ENCODE measurements at regions not wholly inside any gene's neighbourhood (a gene's known extent, or its start where the extent isn't known, plus 50 kb on each side); places are given as distances from the start of the nearest gene placed in this dataset.

- Mint-ChIP-seq H3K9me3 (ENCODE audit: unreplicated experiment) (no peaks in the 10 kb centered on the region), H3K27me3 (ENCODE audit: unreplicated experiment) (no peaks in the 10 kb centered on the region), H3K4me1 (ENCODE audit: unreplicated experiment) (no peaks in the 10 kb centered on the region), H3K27ac (ENCODE audit: unreplicated experiment) (no peak overlapping the region), H3K4me3 (ENCODE audit: unreplicated experiment) (no peak overlapping the region), H3K36me3 (ENCODE audit: low read depth, unreplicated experiment) (no peaks in the 10 kb centered on the region)
- DNase-seq (ENCODE audit: low spot score), result no peak
- no peak for TF ChIP-seq CTCF (IDR thresholded peaks at IDR 0.05; ENCODE audit: unreplicated experiment)
Measured at GRCh38 chr3:22245811-22246583, 495.0 kb upstream of the ZNF385D start.

GRCh38 chr3:22249658-22250057, 498.6 kb upstream of the ZNF385D start:
- Mint-ChIP-seq H3K4me1 (ENCODE audit: unreplicated experiment) (no peaks in the 10 kb centered on the region), H3K9me3 (ENCODE audit: unreplicated experiment) (no peaks in the 10 kb centered on the region), H3K4me3 (ENCODE audit: unreplicated experiment) (no peak overlapping the region), H3K27ac (ENCODE audit: unreplicated experiment) (no peak overlapping the region), H3K36me3 (ENCODE audit: low read depth, unreplicated experiment) (no peaks in the 10 kb centered on the region), H3K27me3 (ENCODE audit: unreplicated experiment) (no peaks in the 10 kb centered on the region)
- no peak for DNase-seq (ENCODE audit: low spot score)
- no peak for TF ChIP-seq CTCF (IDR thresholded peaks at IDR 0.05; ENCODE audit: unreplicated experiment)

GRCh38 chr3:22257252-22257651, 506.2 kb upstream of the ZNF385D start:
- TF ChIP-seq CTCF (IDR thresholded peaks at IDR 0.05; ENCODE audit: unreplicated experiment), result no peak
- H3K27me3 Mint-ChIP-seq (ENCODE audit: unreplicated experiment), result no peaks in the 10 kb centered on the region
- H3K4me1 Mint-ChIP-seq (ENCODE audit: unreplicated experiment), result no peaks in the 10 kb centered on the region
- no peak overlapping the region for H3K27ac Mint-ChIP-seq (ENCODE audit: unreplicated experiment)
- no peaks in the 10 kb centered on the region for H3K36me3 Mint-ChIP-seq (ENCODE audit: low read depth, unreplicated experiment)
- no peak for DNase-seq (ENCODE audit: low spot score)
- no peak overlapping the region for H3K4me3 Mint-ChIP-seq (ENCODE audit: unreplicated experiment)
- H3K9me3 Mint-ChIP-seq (ENCODE audit: unreplicated experiment), result no peaks in the 10 kb centered on the region

- no peak for TF ChIP-seq CTCF (IDR thresholded peaks at IDR 0.05; ENCODE audit: unreplicated experiment)
- Mint-ChIP-seq H3K9me3 (ENCODE audit: unreplicated experiment) (no peaks in the 10 kb centered on the region), H3K4me1 (ENCODE audit: unreplicated experiment) (no peaks in the 10 kb centered on the region), H3K4me3 (ENCODE audit: unreplicated experiment) (no peak overlapping the region), H3K27me3 (ENCODE audit: unreplicated experiment) (no peaks in the 10 kb centered on the region), H3K27ac (ENCODE audit: unreplicated experiment) (no peak overlapping the region), H3K36me3 (ENCODE audit: low read depth, unreplicated experiment) (no peaks in the 10 kb centered on the region)
- DNase-seq (ENCODE audit: low spot score), result no peak
Measured at GRCh38 chr3:22262386-22262785, 511.4 kb upstream of the ZNF385D start.

- TF ChIP-seq CTCF (IDR thresholded peaks at IDR 0.05; ENCODE audit: unreplicated experiment), result no peak
- H3K27me3 Mint-ChIP-seq (ENCODE audit: unreplicated experiment), result no peaks in the 10 kb centered on the region
- DNase-seq (ENCODE audit: low spot score), result no peak
- H3K4me1 Mint-ChIP-seq (ENCODE audit: unreplicated experiment), result no peaks in the 10 kb centered on the region
- no peaks in the 10 kb centered on the region for H3K9me3 Mint-ChIP-seq (ENCODE audit: unreplicated experiment)
- no peak overlapping the region for H3K4me3 Mint-ChIP-seq (ENCODE audit: unreplicated experiment)
- no peaks in the 10 kb centered on the region for H3K36me3 Mint-ChIP-seq (ENCODE audit: low read depth, unreplicated experiment)
- no peak overlapping the region for H3K27ac Mint-ChIP-seq (ENCODE audit: unreplicated experiment)
Measured at GRCh38 chr3:22263042-22263441, 512.0 kb upstream of the ZNF385D start.

Data from endothelial cell (in vitro differentiated cells).